WTC11 (cell line): ENCODE measurements at regions not wholly inside any gene's neighbourhood (a gene's known extent, or its start where the extent isn't known, plus 50 kb on each side); places are given as distances from the start of the nearest gene placed in this dataset.

Experiments used
- ATAC-seq: fragments of 200-7000 bp; cut with Tn5 transposase; 2 replicates; pipeline ENCODE4 v1.10.0; 2021; ENCODE audit warnings: mild to moderate bottlenecking, moderate library complexity
- CTCF ChIA-PET: fragments of 300-600 bp; sonication (Branson Sonifier 250); formaldehyde crosslinking; loops from one replicate; lab custom pipeline; 2021; ENCODE audit warnings: antibody characterized with exemption; lab: Charles Lee
- POLR2A ChIA-PET: fragments of 350-600 bp; sonication (Branson Sonifier 250); formaldehyde crosslinking; loops from one replicate; lab custom pipeline; 2021; ENCODE audit warnings: antibody characterized with exemption; lab: Charles Lee
- DNase-seq: peaks from one replicate; pipeline ENCODE4 v3.0.0; 2021; ENCODE audit warnings: low spot score
- H3K27ac Mint-ChIP-seq: 2 replicates; pipeline ENCODE4 v1.8.0; 2021; ENCODE audit warnings: mixed read lengths
- H3K27me3 Mint-ChIP-seq: 2 replicates; pipeline ENCODE4 v1.8.0; 2021; ENCODE audit warnings: low read depth, mild to moderate bottlenecking, moderate library complexity, mixed read lengths
- H3K36me3 Mint-ChIP-seq: 2 replicates; pipeline ENCODE4 v1.8.0; 2021; ENCODE audit warnings: mixed read lengths
- H3K4me1 Mint-ChIP-seq: 2 replicates; pipeline ENCODE4 v1.8.0; 2022; ENCODE audit warnings: mixed read lengths
- H3K4me3 Mint-ChIP-seq: 2 replicates; pipeline ENCODE4 v1.8.0; 2021; ENCODE audit warnings: mild to moderate bottlenecking, moderate library complexity, mixed read lengths
- H3K9me3 Mint-ChIP-seq: 2 replicates; pipeline ENCODE4 v1.8.0; 2021; ENCODE audit warnings: mixed read lengths
- CREM ChIP-seq: sonication (generic); formaldehyde crosslinking; IDR thresholded peaks from 2 replicates; pipeline ENCODE4 v1.8.1; 2022; ENCODE audit warnings: mild to moderate bottlenecking, missing genetic modification reagents, moderate library complexity
- RORB ChIP-seq: fragments of 250-450 bp; sonication (Bioruptor Pico); IDR thresholded peaks from 2 replicates; pipeline ENCODE4 v1.9.0; 2021; ENCODE audit warnings: mild to moderate bottlenecking
- STAT6 ChIP-seq: sonication (generic); formaldehyde crosslinking; conservative IDR thresholded peaks from 2 replicates; pipeline ENCODE4 v1.8.1; 2023; ENCODE audit warnings: mild to moderate bottlenecking, low read depth, missing genetic modification reagents, moderate library complexity
- TEAD4 ChIP-seq: sonication (generic); formaldehyde crosslinking; IDR thresholded peaks from 2 replicates; pipeline ENCODE4 v1.8.0; 2022; ENCODE audit warnings: mild to moderate bottlenecking, missing genetic modification reagents

DNA sequence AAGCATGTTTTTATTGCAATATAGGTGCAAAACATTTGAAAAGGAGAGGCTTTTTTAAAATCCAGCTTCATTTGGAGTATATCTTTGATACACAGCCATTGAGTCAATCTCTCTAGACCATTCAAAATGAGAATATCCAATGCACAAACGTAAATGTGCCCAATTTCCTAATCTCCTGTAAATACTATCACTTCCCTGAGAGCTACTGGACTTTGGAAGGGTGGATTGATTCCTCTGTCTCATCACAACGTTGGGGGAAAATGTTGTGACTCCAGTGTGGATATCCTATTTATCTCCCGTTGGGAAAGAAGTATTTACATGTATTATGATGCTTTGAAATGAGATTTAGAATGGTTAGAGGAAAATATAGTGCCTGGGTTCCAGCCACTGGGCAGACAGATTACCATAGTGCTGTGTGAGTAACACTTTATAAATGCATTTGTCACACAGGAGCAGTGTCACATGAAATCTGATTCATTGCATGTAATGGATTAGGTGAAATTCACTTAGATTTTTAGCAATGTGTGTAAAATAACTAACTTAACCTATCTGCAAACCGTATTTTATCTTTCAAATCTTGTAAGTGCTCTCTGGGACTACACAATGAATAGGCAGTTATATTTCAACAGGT lies 64.4 kb upstream of the VCX3A start:
- Mint-ChIP-seq H3K27me3 (peaks cover 3% of the 10 kb centered on the region; the same call in 1 of the 2 replicates), H3K9me3 (peaks cover 33% of the 10 kb centered on the region), H3K36me3 (peaks cover 24% of the 10 kb centered on the region), H3K4me3 (no peak overlapping the region), H3K27ac (no peak overlapping the region), H3K4me1 (no peaks in the 10 kb centered on the region)
- DNase-seq = no peak
- ATAC-seq = no peak
- CTCF ChIA-PET = no interaction called here
- TF ChIP-seq CREM = no peak
- TF ChIP-seq STAT6 = no peak
- no peak for TF ChIP-seq RORB (CRISPR knock-in tag)
- TF ChIP-seq TEAD4 (CRISPR knock-in tag) = no peak
- TF ChIP-seq, all 79 proteins: peak for 0
- POLR2A ChIA-PET = no interaction called here
